ENCODE measurements at regions not wholly inside any gene's neighbourhood (a gene's known extent, or its start where the extent isn't known, plus 50 kb on each side); places are given as distances from the start of the nearest gene placed in this dataset.

DNA sequence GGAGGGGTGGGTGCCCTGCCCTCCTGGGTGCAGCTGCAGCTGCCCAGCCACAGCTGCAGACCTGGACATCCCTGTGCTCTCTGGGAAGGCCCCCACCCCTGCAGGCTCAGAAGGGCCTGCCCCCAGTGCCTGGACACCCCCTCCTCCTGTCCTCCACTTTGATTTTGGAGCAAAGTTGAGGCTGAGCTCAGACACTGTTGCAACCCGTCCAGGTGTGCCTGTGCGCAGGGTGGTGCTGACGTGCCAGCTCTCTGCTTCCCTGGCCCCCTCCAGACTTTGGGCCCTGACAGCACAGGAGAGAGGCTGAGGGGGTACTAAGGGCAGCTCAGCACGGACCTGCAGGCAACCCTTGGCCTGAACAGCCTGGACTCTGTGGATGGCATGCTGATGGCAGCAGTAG is 750.3 kb downstream of the ARAP2 start:
- no peak for DNase-seq

DNA sequence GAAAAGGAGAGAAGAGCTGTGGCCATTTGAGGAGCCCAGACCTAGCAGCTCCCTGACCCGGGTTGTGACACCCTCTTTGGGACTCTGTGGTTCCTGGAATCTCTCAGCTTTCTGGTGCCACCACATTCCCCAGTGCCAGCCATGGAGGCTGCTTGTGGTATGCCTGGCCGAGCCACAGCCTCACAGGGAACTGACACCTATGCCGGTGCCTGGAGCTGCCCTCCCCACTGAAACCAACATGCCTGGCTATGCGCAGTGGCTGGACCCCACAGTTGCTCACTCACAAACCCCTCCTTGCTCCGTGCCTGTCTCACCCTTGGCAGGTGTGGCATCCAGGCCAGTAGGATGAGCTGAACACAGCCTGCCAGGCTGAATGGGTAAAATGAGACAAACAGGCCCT is 749.4 kb downstream of the ARAP2 start:
- no peak for DNase-seq

- peak; percentile 11 for DNase-seq
Observed at GRCh38 chr4:35500812-35501211, 743.5 kb downstream of the ARAP2 start.

GRCh38 chr4:35503435-35503834 is 740.9 kb downstream of the ARAP2 start:
- no peak for DNase-seq

DNA sequence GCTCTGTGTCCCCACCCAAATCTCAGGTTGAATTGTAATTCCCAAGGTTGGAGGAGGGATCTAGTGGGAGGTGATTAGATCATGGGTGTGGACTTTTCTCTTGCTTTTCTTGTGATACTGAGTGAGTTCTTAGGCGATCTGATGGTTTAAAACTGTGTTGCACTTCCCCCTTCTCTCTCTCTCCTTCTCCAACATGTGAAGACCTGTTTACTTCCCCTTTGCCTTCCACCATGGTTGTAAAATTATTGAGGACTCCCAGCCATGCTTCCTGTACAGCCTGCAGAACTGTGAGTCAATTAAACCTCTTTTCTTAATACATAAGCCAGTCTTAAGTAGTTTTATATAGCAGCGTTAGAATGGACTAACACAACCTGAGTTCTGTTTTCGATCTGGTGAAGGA is 738.2 kb downstream of the ARAP2 start:
- DNase-seq = peak; percentile 7

DNA sequence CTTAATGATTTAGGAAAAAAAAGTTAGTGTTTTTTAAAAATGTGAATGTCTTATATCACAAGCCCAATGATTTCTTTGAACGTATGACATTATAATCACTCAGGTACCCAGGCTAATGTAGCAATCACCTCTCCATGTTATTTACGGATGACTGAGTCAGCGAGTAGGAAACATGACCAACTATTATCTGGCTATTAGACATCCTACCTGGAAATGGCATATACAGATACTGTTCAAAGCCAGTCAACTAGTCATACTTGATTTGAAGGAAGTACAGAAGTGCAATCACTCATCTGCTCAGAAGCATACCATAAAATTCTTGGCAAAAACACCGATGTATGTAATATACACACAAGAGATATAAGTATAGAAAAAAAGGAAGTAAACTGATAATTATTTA is 732.5 kb downstream of the ARAP2 start:
- no peak for DNase-seq

GRCh38 chr4:35516102-35516501 is 728.2 kb downstream of the ARAP2 start:
- DNase-seq = no peak

DNA sequence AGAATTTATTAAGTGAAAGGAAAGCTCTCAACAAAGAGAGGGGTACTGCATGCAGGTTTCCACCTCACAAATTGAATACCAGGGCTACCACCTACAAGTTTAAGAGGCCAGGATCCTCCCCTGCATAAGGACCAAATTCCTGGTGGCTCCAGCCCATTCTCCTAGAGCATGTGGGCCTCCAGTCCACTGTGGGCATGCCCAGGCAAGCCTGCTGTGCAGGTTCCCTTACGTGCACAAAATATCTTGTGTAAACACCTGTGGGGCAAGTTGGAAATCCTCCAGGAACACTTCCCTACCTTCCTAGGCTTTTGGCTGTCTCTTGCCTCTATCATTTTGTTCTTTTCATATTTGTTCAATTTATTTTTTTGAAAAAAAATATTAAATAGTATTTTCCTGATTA is 724.3 kb downstream of the ARAP2 start:
- no peak for DNase-seq

GRCh38 chr4:35521682-35522081 is 722.6 kb downstream of the ARAP2 start:
- DNase-seq = no peak

GRCh38 chr4:35525192-35525978 is 718.9 kb downstream of the ARAP2 start:
- DNase-seq = no peak

- no peak for DNase-seq
Observed at GRCh38 chr4:35526456-35526855, 717.9 kb downstream of the ARAP2 start.

GRCh38 chr4:35534962-35535361 is 709.4 kb downstream of the ARAP2 start:
- DNase-seq = no peak

GRCh38 chr4:35538807-35539206 is 705.5 kb downstream of the ARAP2 start:
- DNase-seq = no peak

DNA sequence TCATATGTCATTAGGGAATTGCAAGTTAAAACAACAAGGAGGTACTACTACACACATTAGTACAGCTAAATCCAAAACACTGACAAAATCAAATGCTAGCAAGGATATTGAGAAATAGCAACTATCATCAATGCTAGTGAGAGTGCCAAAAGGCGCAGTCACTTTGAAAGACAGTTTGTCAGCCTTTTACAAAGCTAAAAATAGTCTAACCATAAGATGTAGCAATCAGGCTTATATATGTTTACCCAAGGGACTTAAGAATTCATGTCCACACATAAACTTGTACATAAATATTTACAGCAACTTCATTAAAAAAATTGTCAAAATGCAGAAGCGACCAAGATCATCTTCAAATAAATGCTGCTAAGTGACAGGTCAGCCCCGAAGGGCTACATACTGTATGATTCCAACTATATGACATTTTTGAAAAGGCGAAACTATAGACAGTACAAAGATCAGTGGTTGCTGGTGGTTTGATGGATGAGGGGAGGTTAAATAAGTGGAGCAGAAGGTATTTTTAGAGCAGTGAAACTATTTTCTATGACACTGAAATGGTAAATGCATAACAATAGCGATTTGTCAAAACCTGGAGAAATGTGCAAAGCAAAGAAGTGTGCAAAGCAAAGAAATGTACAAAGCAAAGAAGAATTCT is 704.8 kb downstream of the ARAP2 start:
- DNase-seq = no peak

DNA sequence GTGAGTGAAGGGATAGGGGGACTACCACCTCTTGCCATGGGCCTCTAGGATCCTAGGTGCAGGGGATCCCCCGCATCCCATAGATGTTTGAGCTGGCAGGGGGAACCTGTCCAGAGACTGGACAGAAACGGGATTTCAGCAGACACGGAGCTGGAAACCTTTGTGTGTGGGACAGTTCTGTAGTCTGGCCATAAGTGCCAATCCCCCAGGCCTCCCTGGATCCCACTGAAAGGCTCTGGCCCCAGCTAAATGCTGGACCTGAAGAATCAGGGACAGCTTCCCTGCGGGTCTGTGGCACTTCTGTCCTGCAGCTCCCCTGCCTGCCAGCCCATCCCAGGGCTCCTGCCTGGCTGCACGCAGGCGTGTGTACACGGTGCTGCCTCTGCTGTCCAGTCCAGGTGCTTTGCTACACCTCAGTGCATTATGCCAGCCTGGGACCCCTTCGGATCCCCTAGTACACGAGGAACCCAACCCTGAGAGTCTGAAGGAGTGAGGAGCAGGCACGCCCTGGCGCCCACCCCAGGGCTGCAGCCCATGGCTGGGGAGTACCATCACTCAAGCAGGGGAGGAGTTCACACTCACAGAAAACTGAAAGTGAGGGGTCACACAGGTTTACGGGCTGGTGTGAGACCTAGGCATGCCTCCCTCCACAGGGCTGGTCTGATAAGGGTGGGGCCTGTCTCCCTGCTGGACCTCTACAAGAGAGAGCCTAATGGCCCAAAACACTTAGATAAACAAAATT is 703.0 kb downstream of the ARAP2 start:
- DNase-seq = no peak

GRCh38 chr4:35541888-35542213 is 702.5 kb downstream of the ARAP2 start:
- DNase-seq = no peak

DNA sequence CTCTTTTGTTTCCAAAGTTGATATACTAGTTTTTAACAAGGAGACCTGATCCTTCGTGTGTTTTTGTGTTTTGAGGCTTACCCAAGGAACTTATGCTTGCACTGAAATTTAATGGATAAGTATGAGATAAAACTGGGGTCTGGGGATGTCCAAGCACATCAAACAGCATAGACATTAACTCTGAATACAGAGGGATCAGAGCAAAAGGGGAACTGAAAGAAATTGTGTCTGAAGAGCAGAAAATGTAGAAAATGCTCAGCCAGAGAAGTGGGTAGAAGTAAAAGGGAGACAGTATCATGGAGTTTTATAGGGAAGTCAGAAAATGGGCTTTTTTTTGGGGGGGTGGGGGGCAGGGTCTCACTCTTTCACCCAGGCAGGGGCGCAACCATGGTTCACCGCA is 695.4 kb downstream of the ARAP2 start:
- DNase-seq = no peak

GRCh38 chr4:35556387-35556786 is 687.9 kb downstream of the ARAP2 start:
- DNase-seq = no peak

- peak; percentile 5 for DNase-seq
Observed at GRCh38 chr4:35559559-35560365, 684.6 kb downstream of the ARAP2 start.

- no peak for DNase-seq
Observed at GRCh38 chr4:35562861-35563260, 681.5 kb downstream of the ARAP2 start.

DNA sequence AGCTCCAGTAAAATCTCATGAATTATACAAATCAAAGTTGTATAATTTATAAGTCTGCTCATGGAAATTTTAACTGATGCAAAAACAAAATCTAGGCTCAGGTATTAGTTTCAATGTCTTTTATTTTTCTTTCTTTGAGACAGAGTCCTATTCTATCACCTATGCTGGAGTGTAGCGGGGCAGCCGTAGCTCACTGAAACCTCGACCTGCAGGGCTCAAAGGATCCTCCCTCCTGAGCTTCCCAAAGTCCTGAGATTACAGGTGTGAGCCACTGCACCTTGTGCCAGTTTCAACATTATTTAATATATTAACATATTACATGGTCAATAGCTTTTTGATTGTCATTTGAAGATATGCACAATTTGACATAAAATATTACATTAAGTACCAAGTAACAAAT is 678.7 kb downstream of the ARAP2 start:
- no peak for DNase-seq

GRCh38 chr4:35591035-35591434 is 653.3 kb downstream of the ARAP2 start:
- DNase-seq = no peak

DNA sequence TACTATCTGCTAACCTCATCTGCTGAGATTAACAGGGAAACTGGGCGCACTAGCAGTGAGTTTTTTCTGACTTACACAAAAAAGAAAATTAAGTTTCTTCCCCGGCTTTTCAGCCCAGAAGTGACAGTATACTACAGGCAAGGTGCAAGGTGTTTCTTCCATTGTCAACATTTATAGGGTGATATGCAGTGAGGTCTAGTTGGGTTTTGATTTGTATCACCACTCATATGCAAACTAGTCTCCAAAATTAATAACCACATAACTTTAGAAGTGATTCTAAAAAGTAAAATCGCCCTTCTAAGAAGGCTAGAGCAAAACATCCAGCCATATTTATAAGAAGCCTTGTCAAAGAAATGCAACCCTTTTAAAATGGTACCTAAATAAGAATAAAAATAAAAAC is 640.1 kb downstream of the ARAP2 start:
- no peak for DNase-seq

Data from OCI-M1 (cell line).